HepG2 (cell line): ENCODE measurements at regions not wholly inside any gene's neighbourhood (a gene's known extent, or its start where the extent isn't known, plus 50 kb on each side); places are given as distances from the start of the nearest gene placed in this dataset.

Experiments used
- ATAC-seq: fragments of 200-7000 bp; cut with Tn5 transposase; 3 replicates; pipeline ENCODE4 v1.9.1; 2020; ENCODE audit warnings: mild to moderate bottlenecking, moderate library complexity
- BruUV-seq: library from RNA; stranded (reverse); fragments of 400-500 nt; replicated peaks from 2 replicates; lab custom pipeline; 2021; lab: Mats Ljungman, UMichigan
- CTCF ChIA-PET: fragments of 300-600 bp; formaldehyde crosslinking; extraction: SDS; loops from one replicate; lab custom pipeline; 2021; ENCODE audit warnings: low total read pairs, inconsistent platforms, low intra/inter-chr PET ratio; lab: Yijun Ruan, JAX
- POLR2A ChIA-PET: fragments of 350-600 bp; sonication (Branson Sonifier 250); formaldehyde crosslinking; loops from one replicate; lab custom pipeline; 2020; ENCODE audit warnings: antibody characterized with exemption, inconsistent platforms; lab: Yijun Ruan, JAX
- DNase-seq: peaks from one replicate; pipeline ENCODE4 v3.0.0-alpha.2; 2015; ENCODE audit warnings: low spot score
- FAIRE-seq: peaks from 3 replicates; lab custom pipeline; 2011; peaks lifted over from hg19 to GRCh38; lab: Jason Lieb, UNC
- H2AFZ ChIP-seq: one replicate; pipeline ENCODE4 v1.6.1; 2011; ENCODE audit warnings: low read length, inconsistent platforms
- H3K27ac ChIP-seq: fragments of 300-600 bp; 3 replicates; pipeline ENCODE4 v1.8.0; 2011; ENCODE audit warnings: mixed run types, mild to moderate bottlenecking, mixed read lengths, low read length, inconsistent platforms; ENCODE audit not compliant: insufficient read depth; ENCODE audit errors: extremely low read length
- H3K27me3 ChIP-seq, 2 experiments: fragments of 200-600 bp in 1 of 2; 2 replicates in 1 of 2; 3 replicates in 1 of 2; pipeline versions ENCODE4 v1.6.0 to v1.8.0; 2011; ENCODE audit warnings: low read length in 2 of 2, mild to moderate bottlenecking in 2 of 2, moderate library complexity in 2 of 2, inconsistent platforms in 1 of 2; ENCODE audit not compliant: insufficient read depth in 2 of 2, control insufficient read depth in 1 of 2
- H3K36me3 ChIP-seq, 2 experiments: fragments of 200-600 bp in 1 of 2; replicated peaks in 1 of 2; 2 replicates in 1 of 2; 3 replicates in 1 of 2; pipeline versions ENCODE4 v1.5.1 to v1.8.0; 2011; ENCODE audit warnings: low read length in 2 of 2, inconsistent platforms in 1 of 2; ENCODE audit not compliant: insufficient read depth in 2 of 2, control insufficient read depth in 1 of 2
- H3K4me1 ChIP-seq: 2 replicates; pipeline ENCODE4 v1.5.1; 2012; ENCODE audit warnings: low read length, inconsistent platforms; ENCODE audit not compliant: insufficient read depth
- H3K4me2 ChIP-seq: 2 replicates; pipeline ENCODE4 v1.6.0; 2011; ENCODE audit warnings: low read depth, low read length, inconsistent platforms
- H3K4me3 ChIP-seq, 3 experiments: fragments of 200-600 bp in 1 of 3; sonication (generic), shearing (Covaris generic) in 1 of 3; replicated peaks in 1 of 3; 2 replicates each; pipeline ENCODE4 v1.5.1; 2011 to 2016; ENCODE audit warnings: low read length in 3 of 3, inconsistent platforms in 2 of 3, low read depth in 2 of 3, mild to moderate bottlenecking in 2 of 3, control low read depth in 1 of 3, mixed read lengths in 1 of 3; ENCODE audit not compliant: insufficient read depth in 1 of 3
- H3K79me2 ChIP-seq: one replicate; pipeline ENCODE4 v1.6.1; 2011; ENCODE audit warnings: low read length, inconsistent platforms; ENCODE audit not compliant: insufficient read depth
- H3K9ac ChIP-seq: 2 replicates; pipeline ENCODE4 v1.6.0; 2011; ENCODE audit warnings: mild to moderate bottlenecking, low read depth, low read length, inconsistent platforms; ENCODE audit not compliant: insufficient read depth
- H3K9me3 ChIP-seq: 2 replicates; pipeline ENCODE4 v1.5.1; 2012; ENCODE audit warnings: mild to moderate bottlenecking, low read length
- H4K20me1 ChIP-seq: 2 replicates; pipeline ENCODE4 v1.6.0; 2011; ENCODE audit warnings: inconsistent platforms, mild to moderate bottlenecking, low read length, moderate library complexity; ENCODE audit not compliant: insufficient read depth
- KLF12 ChIP-seq: sonication (generic); formaldehyde crosslinking; IDR thresholded peaks from 2 replicates; pipeline ENCODE4 v1.4.0; 2020; ENCODE audit warnings: missing genetic modification reagents, borderline replicate concordance
- RBM39 ChIP-seq: fragments of 200-400 bp; formaldehyde crosslinking; IDR thresholded peaks from one replicate; pipeline ENCODE4 v1.6.1; 2018; ENCODE audit warnings: antibody characterized with exemption, mild to moderate bottlenecking, low read depth, low read length; ENCODE audit not compliant: poor library complexity, severe bottlenecking
- RNF2 ChIP-seq: fragments of 450-650 bp; conservative IDR thresholded peaks from 2 replicates; pipeline ENCODE4 v1.6.1; 2016; ENCODE audit warnings: low read depth
- ZNF274 ChIP-seq: sonication (generic); formaldehyde crosslinking; IDR thresholded peaks from 2 replicates; pipeline ENCODE4 v1.5.1; 2020; ENCODE audit warnings: mild to moderate bottlenecking, missing genetic modification reagents
- ZNF33B ChIP-seq: sonication (generic); formaldehyde crosslinking; IDR thresholded peaks from 2 replicates; pipeline ENCODE4 v1.5.1; 2020; ENCODE audit warnings: mild to moderate bottlenecking, missing genetic modification reagents
- WGBS: methylation state at CpG from one replicate; pipeline ENCODE4 v1.1.6; 2017; ENCODE audit warnings: low lambda C conversion rate; 5-methylcytosine and 5-hydroxymethylcytosine counted together
- in situ Hi-C: cut with HindIII; loops from 2 replicates; pipeline ENCODE4 v1.10.0; 2017; ENCODE audit warnings: low pct_unique_long_range_greater_than_20kb; ENCODE audit not compliant: extremely low pct_ligation_motif_present
- intact Hi-C: fragments of 100-400 bp; cut with micrococcal nuclease; formaldehyde crosslinking; loops from one replicate; pipeline ENCODE4 v1.10.0; 2022; ENCODE audit not compliant: unreplicated experiment
- TF ChIP-seq, protein P1 (sequence below): IDR thresholded peaks from 2 replicates; pipeline ENCODE4 v1.6.1; 2012; ENCODE audit warnings: low read length, improper control_type of control experiment
- TF ChIP-seq, protein P2 (sequence below): sonication (generic); formaldehyde crosslinking; IDR thresholded peaks from 2 replicates; pipeline ENCODE4 v1.5.0; 2020; ENCODE audit warnings: mild to moderate bottlenecking, missing genetic modification reagents
- TF ChIP-seq, protein P3 (sequence below), 2 experiments: fragments of 450-650 bp in 1 of 2; sonication (generic) in 1 of 2; formaldehyde crosslinking; IDR thresholded peaks; 2 replicates each; pipeline versions ENCODE4 v1.5.0 to v1.8.0; 2020 to 2022; ENCODE audit warnings: mild to moderate bottlenecking in 1 of 2, missing genetic modification reagents in 1 of 2

DNA sequence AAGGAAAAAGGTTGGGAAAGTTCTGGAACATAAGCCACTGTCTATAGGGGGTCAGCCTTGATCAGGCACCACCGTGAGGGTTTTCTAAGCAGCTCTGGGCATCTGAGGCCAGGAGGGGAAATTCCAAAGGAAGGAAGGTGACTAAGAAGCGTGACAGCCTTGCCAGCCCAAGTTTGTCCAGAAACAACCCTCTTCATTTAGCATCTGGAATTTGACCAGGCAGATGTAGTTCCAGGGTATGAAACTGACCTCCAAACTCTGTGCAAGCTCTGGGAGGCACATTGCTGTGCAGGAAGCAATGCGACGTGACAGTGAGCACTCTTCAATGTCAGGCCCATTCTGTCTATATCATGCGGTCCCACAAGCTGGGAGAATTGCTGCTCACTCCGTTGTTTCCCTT lies 85.4 kb upstream of the TPM1 start (continued):
- TF ChIP-seq, protein P1, sequence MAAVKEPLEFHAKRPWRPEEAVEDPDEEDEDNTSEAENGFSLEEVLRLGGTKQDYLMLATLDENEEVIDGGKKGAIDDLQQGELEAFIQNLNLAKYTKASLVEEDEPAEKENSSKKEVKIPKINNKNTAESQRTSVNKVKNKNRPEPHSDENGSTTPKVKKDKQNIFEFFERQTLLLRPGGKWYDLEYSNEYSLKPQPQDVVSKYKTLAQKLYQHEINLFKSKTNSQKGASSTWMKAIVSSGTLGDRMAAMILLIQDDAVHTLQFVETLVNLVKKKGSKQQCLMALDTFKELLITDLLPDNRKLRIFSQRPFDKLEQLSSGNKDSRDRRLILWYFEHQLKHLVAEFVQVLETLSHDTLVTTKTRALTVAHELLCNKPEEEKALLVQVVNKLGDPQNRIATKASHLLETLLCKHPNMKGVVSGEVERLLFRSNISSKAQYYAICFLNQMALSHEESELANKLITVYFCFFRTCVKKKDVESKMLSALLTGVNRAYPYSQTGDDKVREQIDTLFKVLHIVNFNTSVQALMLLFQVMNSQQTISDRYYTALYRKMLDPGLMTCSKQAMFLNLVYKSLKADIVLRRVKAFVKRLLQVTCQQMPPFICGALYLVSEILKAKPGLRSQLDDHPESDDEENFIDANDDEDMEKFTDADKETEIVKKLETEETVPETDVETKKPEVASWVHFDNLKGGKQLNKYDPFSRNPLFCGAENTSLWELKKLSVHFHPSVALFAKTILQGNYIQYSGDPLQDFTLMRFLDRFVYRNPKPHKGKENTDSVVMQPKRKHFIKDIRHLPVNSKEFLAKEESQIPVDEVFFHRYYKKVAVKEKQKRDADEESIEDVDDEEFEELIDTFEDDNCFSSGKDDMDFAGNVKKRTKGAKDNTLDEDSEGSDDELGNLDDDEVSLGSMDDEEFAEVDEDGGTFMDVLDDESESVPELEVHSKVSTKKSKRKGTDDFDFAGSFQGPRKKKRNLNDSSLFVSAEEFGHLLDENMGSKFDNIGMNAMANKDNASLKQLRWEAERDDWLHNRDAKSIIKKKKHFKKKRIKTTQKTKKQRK, result no peak
- TF ChIP-seq ZNF274 (CRISPR knock-in tag) (no peak), KLF12 (no peak), ZNF33B (CRISPR knock-in tag) (no peak), RNF2 (no peak)
- TF ChIP-seq, all 625 proteins: peak for 0

DNA sequence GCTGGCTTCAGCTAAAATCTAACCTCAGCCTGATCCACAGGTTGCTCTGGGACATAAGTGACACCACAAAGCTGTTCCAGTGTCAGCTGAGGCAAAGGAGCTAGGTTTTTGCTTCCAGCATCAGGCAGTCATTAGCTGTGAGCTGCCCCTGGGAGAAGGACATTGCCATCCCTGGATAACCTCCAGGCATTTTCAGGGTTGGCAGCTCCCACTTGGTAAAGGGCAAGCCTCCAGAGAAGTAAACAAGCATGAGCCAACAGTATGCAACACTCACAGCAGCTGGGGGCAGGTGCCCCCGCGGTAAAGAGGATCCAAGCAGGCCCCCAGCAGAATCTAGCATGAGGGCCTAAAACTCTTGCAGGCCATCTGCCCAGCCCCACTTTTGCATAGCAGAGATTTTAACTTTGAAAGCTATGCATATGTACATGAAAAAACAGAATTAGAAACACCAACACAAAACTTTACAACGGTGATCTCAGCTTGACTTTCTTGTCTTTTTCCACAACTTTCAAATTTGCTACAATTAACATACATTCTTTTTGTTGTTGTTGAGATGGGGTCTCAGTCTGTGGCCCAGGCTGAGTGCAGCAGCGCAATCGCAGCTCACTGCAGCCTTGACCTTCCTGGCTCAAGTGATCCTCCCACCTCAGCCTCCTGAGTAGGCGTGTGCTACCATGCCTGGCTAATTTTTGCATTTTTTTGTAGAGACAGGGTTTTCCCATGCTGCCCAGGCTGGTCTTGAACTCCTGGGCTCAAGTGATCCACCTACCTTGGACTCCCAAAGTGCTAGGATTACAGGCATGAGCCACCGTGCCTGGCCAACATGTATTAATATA lies 83.8 kb upstream of the TPM1 start:
- Histone ChIP-seq H3K27me3 (peaks cover 4 to 22% of the 10 kb centered on the region in 2 experiments; a peak in 3 of 5 replicates), H3K9ac (no peak overlapping the region), H3K4me1 (peaks cover 47% of the 10 kb centered on the region), H3K9me3 (no peaks in the 10 kb centered on the region), H3K4me2 (no peak overlapping the region), H3K4me3 (no peak overlapping the region), H3K79me2 (no peaks in the 10 kb centered on the region), H3K36me3 (no peaks in the 10 kb centered on the region), H4K20me1 (no peaks in the 10 kb centered on the region), H3K27ac (no peak overlapping the region), H2AFZ (no peak overlapping the region)
- BruUV-seq, result no TSS peak
- CTCF ChIA-PET, result no interaction called here
- intact Hi-C loops (no loop called here), in situ Hi-C loops (no loop called here)
- ATAC-seq (no peak), DNase-seq (no peak), FAIRE-seq (no peak)
- POLR2A ChIA-PET, result no interaction called here
- WGBS, result 40% methylated on average over 7 of the region's 7 CpGs
- TF ChIP-seq, protein P2, sequence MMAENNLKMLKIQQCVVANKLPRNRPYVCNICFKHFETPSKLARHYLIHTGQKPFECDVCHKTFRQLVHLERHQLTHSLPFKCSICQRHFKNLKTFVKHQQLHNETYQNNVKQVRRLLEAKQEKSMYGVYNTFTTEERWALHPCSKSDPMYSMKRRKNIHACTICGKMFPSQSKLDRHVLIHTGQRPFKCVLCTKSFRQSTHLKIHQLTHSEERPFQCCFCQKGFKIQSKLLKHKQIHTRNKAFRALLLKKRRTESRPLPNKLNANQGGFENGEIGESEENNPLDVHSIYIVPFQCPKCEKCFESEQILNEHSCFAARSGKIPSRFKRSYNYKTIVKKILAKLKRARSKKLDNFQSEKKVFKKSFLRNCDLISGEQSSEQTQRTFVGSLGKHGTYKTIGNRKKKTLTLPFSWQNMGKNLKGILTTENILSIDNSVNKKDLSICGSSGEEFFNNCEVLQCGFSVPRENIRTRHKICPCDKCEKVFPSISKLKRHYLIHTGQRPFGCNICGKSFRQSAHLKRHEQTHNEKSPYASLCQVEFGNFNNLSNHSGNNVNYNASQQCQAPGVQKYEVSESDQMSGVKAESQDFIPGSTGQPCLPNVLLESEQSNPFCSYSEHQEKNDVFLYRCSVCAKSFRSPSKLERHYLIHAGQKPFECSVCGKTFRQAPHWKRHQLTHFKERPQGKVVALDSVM (CRISPR knock-in tag), result peak; percentile 51
- TF ChIP-seq, protein P3, sequence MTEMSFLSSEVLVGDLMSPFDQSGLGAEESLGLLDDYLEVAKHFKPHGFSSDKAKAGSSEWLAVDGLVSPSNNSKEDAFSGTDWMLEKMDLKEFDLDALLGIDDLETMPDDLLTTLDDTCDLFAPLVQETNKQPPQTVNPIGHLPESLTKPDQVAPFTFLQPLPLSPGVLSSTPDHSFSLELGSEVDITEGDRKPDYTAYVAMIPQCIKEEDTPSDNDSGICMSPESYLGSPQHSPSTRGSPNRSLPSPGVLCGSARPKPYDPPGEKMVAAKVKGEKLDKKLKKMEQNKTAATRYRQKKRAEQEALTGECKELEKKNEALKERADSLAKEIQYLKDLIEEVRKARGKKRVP (CRISPR knock-in tag; IDR thresholded peaks at IDR 0.05), result peak in 1 of 2 experiments; percentile 30; a peak in 1 of 4 replicates
- TF ChIP-seq RBM39, result no peak
